ENCODE measurements at regions not wholly inside any gene's neighbourhood (a gene's known extent, or its start where the extent isn't known, plus 50 kb on each side); places are given as distances from the start of the nearest gene placed in this dataset.
A peak's percentile ranks its signal among the peaks of the same experiment; 100 is the strongest.
"Not testable (repeated sequence)": the region's sequence is repeated elsewhere in the genome, so short reads cannot be mapped to it uniquely, and the experiment has no call there.

GRCh38 chr11:129710423-129710822 is 105.2 kb upstream of the TMEM45B start:
- TF ChIP-seq, protein P1, sequence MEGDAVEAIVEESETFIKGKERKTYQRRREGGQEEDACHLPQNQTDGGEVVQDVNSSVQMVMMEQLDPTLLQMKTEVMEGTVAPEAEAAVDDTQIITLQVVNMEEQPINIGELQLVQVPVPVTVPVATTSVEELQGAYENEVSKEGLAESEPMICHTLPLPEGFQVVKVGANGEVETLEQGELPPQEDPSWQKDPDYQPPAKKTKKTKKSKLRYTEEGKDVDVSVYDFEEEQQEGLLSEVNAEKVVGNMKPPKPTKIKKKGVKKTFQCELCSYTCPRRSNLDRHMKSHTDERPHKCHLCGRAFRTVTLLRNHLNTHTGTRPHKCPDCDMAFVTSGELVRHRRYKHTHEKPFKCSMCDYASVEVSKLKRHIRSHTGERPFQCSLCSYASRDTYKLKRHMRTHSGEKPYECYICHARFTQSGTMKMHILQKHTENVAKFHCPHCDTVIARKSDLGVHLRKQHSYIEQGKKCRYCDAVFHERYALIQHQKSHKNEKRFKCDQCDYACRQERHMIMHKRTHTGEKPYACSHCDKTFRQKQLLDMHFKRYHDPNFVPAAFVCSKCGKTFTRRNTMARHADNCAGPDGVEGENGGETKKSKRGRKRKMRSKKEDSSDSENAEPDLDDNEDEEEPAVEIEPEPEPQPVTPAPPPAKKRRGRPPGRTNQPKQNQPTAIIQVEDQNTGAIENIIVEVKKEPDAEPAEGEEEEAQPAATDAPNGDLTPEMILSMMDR (IDR thresholded peaks at IDR 0.05), result no peak

DNA sequence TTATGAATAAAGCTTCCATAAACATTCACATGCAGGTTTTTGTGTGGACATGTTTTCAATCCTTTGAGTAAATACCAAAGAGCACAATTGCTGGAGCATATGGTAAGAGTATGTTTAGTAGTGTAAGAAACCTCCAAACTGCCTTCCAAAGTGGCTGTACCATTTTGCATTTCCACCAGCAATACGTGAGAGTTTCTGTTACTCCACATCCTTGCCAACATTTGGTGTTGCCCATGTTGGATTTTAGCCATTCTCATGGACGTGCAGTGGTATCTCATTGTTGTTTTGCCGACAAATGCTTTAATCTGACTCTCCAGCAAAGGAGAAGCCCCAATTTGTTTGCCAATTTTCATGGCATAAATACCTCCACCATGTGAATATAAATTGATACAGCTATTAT is 103.9 kb upstream of the TMEM45B start:
- TF ChIP-seq, protein P1 (IDR thresholded peaks at IDR 0.05), result no peak
- Histone ChIP-seq H3K4me3 (no peak overlapping the region), H3K27ac (no peak overlapping the region)
- DNase-seq (ENCODE audit: low spot score), result peak; percentile 12

More at GRCh38 chr11:129710423-129710822, 105.2 kb upstream of the TMEM45B start:
- Histone ChIP-seq H3K27ac (no peak overlapping the region), H3K4me3 (no peak overlapping the region)
- peak; percentile 45 for DNase-seq (ENCODE audit: low spot score)

- peak; percentile 33 for DNase-seq (ENCODE audit: low spot score)
- H3K27ac ChIP-seq, H3K4me3 ChIP-seq: not testable (repeated sequence)
Measured at GRCh38 chr11:129712486-129713240, 103.0 kb upstream of the TMEM45B start.

DNA sequence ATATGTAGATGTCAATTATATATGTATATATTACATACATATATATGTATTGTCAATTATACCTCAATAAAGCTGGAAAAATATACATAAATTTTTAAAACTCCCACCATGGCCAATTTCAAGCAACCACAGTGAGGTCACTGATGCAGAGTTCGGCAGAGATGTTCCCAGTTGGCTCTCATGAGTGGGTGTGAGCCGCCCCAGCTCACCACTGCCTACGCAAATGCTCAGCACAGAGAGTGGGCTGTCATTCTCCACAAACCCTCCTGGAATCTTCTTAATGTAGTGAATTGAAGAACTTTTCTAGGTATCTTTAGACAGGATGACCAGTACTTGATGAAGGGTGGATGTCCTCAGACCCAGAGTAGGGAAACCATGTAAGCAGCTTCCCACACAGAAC is 96.6 kb upstream of the TMEM45B start:
- TF ChIP-seq, protein P1 (IDR thresholded peaks at IDR 0.05), result no peak
- DNase-seq (ENCODE audit: low spot score), result no peak
- Histone ChIP-seq H3K27ac (no peak overlapping the region), H3K4me3 (no peak overlapping the region)

DNA sequence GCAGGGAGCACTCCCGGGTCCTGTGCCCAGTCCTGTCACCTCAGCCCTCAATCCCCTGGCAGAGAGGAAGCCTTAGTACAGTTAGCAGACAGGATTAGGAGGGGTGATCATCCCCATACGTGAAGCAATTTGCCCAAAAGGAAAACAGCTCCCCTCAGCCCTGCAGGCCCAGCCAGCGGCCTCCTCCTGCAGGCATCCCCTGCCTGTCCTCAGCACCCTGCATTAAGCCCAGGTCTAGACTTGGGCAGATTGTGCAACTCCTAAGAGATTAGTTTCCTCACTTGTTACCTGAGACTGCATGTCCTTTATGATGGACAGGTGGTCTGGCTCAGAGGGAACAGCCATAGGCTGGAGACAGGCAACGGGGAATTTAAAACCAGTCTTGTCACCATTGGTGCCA is 95.5 kb upstream of the TMEM45B start:
- Histone ChIP-seq H3K27ac (no peak overlapping the region), H3K4me3 (no peak overlapping the region)
- peak; percentile 35 for DNase-seq (ENCODE audit: low spot score)
- TF ChIP-seq, protein P1 (IDR thresholded peaks at IDR 0.05), result no peak

DNA sequence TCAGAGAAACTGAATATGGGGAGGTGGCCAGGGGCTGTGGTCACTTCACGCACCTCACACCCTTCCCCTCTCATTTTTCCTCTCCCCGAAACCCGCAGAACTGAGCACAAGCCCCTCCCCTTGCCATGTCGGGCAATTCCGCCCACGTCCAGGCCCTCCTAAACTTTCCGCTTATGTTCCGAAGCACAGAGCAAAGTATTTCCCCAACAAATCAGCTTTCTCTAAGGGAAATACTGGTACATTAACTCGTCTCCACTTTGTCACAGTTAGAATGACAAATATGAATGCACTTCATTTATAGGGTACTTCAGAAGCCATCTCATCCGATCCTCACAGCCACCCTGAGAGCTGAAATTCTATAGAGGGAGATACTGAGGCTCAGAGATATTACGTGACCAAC is 94.7 kb upstream of the TMEM45B start:
- H3K4me3 ChIP-seq, result no peak overlapping the region
- DNase-seq (ENCODE audit: low spot score), result peak; percentile 29
- TF ChIP-seq, protein P1 (IDR thresholded peaks at IDR 0.05), result no peak
- no peak overlapping the region for H3K27ac ChIP-seq

GRCh38 chr11:129721685-129722084 is 94.0 kb upstream of the TMEM45B start:
- TF ChIP-seq, protein P1 (IDR thresholded peaks at IDR 0.05), result no peak
- no peak for DNase-seq (ENCODE audit: low spot score)
- Histone ChIP-seq H3K27ac (no peak overlapping the region), H3K4me3 (no peak overlapping the region)

All from coronary artery (tissue), 2 donors.